Glomerular visceral epithelial cell (primary cell): ENCODE measurements at regions not wholly inside any gene's neighbourhood (a gene's known extent, or its start where the extent isn't known, plus 50 kb on each side); places are given as distances from the start of the nearest gene placed in this dataset.
"Not testable (repeated sequence)": the region's sequence is repeated elsewhere in the genome, so short reads cannot be mapped to it uniquely, and the experiment has no call there.

ENCODE experiments used
- DNase-seq: peaks from one replicate; pipeline ENCODE4 v3.0.0-alpha.2; 2016; ENCODE audit errors: extremely low spot score

GRCh38 chr4:148653681-148654080 is 211.5 kb upstream of the NR3C2 start:
- no peak for DNase-seq

- no peak for DNase-seq
Measured at GRCh38 chr4:148651991-148652390, 209.8 kb upstream of the NR3C2 start.

DNA sequence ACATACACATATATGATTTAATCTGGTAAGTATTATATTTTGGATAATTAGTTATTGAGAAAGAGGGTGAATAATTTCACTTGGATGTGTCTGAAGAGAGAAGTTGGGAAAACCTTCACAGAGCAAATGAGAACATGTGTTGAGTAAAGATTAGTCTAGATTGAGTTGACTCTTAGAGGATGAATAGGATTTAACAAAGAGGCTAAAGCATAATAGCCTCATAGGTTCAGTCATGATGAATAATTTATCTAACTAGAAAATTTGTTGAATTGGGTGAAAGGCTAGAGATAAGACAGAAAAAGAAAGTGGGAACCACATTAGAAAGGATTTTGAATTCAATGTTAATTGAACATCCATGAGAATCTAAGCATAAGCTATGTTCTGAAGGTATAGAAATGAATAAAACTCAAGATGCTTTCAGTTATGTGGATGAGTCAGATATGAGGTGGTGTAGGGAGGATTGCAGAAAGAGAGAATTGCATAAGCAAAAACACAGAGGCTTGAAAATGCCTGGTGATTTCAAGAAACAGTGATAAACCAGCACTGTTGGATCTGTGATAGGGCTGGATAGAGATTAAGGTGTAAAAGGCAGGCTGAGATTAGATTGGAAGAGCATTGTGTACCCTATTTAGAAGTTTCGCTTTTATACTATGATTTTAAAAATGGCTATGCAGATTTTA is 207.6 kb upstream of the NR3C2 start:
- peak; percentile 8 for DNase-seq

GRCh38 chr4:148643851-148644250 is 201.6 kb upstream of the NR3C2 start:
- no peak for DNase-seq

DNA sequence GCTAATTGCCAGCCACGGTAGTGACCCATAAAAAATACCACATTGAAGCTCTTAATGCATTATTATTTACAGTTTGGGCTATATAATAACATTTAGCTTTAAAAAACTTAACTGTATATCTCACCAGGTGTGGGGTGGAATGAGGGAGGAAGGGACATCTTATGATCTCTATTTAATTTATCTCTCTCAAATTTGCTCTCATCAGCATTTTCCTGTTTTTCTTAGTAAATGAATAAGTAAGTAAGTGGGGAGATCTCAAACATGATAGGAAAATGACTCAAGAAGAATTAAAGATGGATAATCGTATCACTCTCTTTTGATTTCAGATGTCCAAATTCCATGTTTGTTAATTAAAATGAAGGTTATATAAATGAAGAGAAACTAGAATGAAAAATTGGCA is 200.7 kb upstream of the NR3C2 start:
- DNase-seq: no peak

- DNase-seq: not testable (repeated sequence)
Measured at GRCh38 chr4:148638079-148638478, 195.9 kb upstream of the NR3C2 start.

DNA sequence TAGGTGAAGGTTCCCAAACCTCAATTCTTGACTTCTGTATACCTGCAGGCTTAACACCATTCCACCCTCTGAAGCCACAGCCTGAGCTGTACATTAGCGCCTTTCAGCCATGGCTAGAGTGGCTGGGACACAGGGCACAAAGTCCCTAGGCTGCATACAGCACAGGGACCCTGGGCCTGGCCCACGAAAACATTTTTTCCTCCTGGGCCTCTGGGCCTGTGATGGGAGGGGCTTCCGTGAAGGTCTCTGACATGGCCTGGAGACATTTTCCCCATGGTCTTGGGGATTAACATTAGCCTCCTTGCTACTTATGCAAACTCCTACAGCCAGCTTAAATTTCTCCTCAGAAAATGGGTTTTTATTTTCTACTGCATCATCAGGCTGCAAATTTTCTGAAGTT is 195.2 kb upstream of the NR3C2 start:
- not testable (repeated sequence) for DNase-seq

GRCh38 chr4:148634476-148634875 is 192.3 kb upstream of the NR3C2 start:
- DNase-seq: peak; percentile 62

DNA sequence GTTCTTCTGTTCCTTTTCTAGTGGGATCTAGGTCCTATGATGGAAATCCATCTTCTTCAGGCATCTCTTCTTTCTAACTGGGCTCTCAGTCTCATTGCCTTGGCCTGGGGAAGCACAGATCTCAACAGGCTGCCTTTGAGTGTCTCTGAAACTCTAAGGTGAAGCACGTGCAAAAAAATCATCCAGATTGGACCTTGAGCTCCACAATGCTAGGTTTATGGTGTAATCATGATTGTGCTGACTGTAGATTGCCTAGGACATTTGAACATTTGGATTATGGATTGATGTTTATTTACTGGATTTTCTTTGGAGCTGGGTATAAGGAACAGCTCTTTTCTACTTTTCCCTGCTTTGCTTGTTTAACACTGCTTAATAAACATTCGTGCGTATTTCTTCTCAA is 191.5 kb upstream of the NR3C2 start:
- no peak for DNase-seq

- no peak for DNase-seq
Measured at GRCh38 chr4:148632476-148632875, 190.3 kb upstream of the NR3C2 start.

DNA sequence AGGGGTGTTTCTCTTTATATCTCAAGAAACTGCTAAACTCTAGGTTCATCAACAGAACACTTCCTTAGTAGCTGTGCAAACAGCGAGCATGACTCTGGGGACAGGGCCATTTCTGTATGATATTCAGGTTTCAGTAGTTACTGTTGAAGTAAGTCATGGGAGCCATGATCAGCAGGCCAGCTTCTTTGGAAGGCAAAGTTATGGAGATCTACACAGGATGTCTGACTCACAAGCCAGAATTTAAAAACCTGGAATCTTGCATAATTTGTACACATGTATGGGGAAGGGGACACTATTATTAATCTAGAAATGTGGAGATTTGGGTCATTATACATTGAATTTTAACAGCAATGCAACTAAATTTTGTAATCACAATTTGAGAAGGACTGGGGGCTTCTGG is 187.8 kb upstream of the NR3C2 start:
- no peak for DNase-seq

GRCh38 chr4:148618856-148619255 is 176.6 kb upstream of the NR3C2 start:
- peak; percentile 30 for DNase-seq

DNA sequence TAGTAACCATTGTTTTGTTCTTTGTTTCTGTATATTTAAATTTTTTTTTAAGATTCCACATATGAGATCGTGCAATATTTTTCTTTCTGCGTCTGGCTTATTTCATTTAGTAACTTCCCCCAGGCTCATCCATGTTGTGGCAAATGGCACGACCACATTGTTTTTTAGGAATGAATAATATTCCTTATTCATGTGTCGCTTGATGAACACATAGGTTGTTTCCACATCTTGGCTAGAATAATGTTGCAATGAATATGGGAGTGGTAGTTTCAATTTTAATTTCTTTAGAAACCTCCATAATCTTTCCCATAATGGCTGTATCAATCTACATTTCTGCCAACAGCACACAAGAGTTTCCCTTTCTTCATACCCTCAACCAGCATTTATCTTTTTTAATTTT is 166.8 kb upstream of the NR3C2 start:
- DNase-seq: no peak

DNA sequence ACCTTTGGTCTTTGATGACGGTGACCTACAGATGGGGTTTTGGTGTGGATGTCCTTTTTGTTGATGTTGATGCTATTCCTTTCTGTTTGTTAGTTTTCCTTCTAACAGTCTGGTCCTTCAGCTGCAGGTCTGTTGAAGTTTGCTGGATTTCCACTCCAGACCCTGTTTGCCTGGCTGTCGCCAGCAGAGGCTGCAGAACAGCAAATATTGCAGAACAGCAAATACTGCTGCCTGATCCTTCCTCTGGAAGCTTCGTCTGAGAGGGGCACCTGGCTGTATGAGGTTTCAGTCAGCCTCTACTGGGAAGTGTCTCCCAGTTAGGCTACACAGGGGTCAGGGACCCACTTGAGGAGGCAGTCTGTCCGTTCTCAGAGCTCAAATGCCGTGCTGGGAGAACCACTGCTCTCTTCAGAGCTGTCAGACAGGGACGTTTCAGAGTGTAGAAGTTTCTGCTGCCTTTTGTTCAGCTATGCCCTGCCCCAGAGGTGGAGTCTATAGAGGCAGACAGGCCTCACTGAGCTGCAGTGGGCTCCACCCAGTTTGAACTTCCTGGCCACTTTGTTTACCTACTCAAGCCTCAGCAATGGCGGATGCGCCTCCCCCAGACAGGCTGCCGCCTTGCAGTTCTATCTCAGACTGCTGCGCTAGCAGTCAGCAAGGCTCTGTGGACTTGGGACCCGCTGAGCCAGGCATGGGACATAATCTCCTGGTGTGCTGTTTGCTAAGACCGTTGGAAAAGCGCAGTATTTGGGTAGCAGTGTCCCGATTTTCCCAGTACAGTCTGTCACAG is 156.4 kb upstream of the NR3C2 start:
- not testable (repeated sequence) for DNase-seq

GRCh38 chr4:148589182-148589581 is 147.0 kb upstream of the NR3C2 start:
- DNase-seq: no peak

DNA sequence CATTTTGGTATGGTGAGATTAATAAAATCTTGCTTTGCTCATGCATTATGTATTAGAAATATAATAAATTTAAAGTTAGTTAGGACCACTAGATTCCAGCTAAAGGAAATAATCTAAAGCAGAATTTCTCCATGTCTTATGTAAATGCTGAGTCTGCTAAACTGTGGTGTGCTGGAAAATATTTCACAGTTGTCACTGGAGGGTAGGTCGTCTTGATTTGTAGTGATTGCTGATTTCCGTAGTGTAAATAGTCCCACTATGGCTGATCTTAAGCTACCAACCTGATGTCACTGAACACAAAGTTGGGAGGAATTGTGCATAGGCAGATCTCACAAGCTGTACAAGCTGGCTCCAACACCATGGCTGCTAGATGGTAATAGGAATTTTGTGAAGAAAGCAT is 133.4 kb upstream of the NR3C2 start:
- no peak for DNase-seq

DNA sequence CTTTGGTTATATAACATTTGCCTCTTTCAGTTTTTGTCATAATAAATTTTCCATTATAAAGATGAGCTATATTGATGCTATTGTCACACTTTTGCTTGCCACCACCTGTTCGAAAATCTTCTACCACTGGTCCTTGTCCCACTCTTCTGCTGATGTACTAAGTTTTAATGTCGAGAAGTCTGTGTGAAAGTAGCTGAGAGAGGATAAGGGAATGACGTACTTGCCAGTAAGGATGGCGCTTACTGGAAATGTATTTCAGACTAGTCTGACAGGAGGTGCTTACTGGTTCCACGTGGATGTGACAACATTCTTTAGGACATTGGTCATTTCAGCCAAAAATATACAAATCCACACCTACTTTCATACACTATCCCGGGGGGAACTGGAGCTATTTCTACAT is 132.7 kb upstream of the NR3C2 start:
- DNase-seq: no peak

- peak; percentile 15 for DNase-seq
Measured at GRCh38 chr4:148574502-148574901, 132.3 kb upstream of the NR3C2 start.

DNA sequence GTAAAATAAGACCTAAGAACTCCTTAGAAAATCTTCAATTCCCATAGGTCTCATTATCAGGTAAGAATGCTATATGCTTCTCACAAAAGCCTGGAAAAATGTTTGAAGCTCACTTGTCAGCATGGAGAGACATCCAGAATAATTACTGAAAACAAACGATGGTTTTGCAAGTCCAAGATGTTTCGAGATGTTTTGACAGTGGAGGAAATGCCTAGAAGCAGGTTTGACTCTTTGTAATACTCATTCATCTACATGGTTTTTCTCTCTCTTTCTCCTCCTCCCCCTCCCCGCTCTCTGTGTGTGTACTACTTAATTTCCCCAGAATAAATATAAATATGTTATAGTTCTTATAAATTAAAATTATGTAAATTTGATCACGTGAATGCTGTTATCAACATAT is 131.9 kb upstream of the NR3C2 start:
- no peak for DNase-seq

- DNase-seq: no peak
Measured at GRCh38 chr4:148573296-148573695, 131.1 kb upstream of the NR3C2 start.

- DNase-seq: no peak
Measured at GRCh38 chr4:148565801-148566200, 123.6 kb upstream of the NR3C2 start.

- DNase-seq: no peak
Measured at GRCh38 chr4:148563684-148564083, 121.5 kb upstream of the NR3C2 start.

DNA sequence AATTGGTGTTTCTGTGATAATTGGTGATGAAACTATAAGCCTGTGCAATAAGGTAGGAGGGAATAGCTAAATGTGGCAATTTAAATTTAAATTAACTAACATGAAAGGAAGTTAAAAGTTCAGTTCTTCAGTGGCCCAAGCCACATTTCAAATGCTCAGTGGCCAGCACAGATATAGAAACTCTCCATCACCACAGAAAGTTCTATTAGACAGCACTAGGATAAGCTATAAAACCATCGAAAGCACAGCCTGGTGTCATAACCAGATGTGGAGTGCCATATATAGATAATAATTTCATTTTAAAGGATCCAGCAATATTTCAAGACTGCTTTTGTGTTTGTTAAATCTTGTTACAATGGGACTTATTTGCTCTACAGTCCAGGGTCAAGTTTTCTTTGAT is 119.3 kb upstream of the NR3C2 start:
- DNase-seq: no peak

GRCh38 chr4:148557793-148558192 is 115.6 kb upstream of the NR3C2 start:
- no peak for DNase-seq
